ENCODE measurements at regions not wholly inside any gene's neighbourhood (a gene's known extent, or its start where the extent isn't known, plus 50 kb on each side); places are given as distances from the start of the nearest gene placed in this dataset.

- H3K9me3 Mint-ChIP-seq: no peaks in the 10 kb centered on the region
Observed at GRCh38 chr3:174440253-174440701, 418.9 kb upstream of the NAALADL2 start.

GRCh38 chr3:174440741-174441587 is 418.2 kb upstream of the NAALADL2 start:
- Mint-ChIP-seq H3K4me1 (ENCODE audit: low read depth) (peaks cover 30% of the 10 kb centered on the region), H3K9me3 (no peaks in the 10 kb centered on the region), H3K4me3 (no peak overlapping the region; the same call in 1 of the 2 replicates), H3K27me3 (ENCODE audit: insufficient read depth) (peaks cover 4% of the 10 kb centered on the region), H3K36me3 (ENCODE audit: low read depth) (no peaks in the 10 kb centered on the region; the same call in 1 of the 2 replicates), H3K27ac (peak overlapping the region; percentile 100)
- TF ChIP-seq CTCF (IDR thresholded peaks at IDR 0.05): peak; percentile 53
- DNase-seq: peak; percentile 91

More at GRCh38 chr3:174440253-174440701, 418.9 kb upstream of the NAALADL2 start:
- TF ChIP-seq CTCF (IDR thresholded peaks at IDR 0.05): no peak
- H3K27ac Mint-ChIP-seq: peak overlapping the region; percentile 100
- no peak for DNase-seq
- H3K4me3 Mint-ChIP-seq: no peak overlapping the region; the same call in 1 of the 2 replicates
- peaks cover 30% of the 10 kb centered on the region for H3K4me1 Mint-ChIP-seq (ENCODE audit: low read depth)
- peaks cover 4% of the 10 kb centered on the region for H3K27me3 Mint-ChIP-seq (ENCODE audit: insufficient read depth)
- no peaks in the 10 kb centered on the region; the same call in 1 of the 2 replicates for H3K36me3 Mint-ChIP-seq (ENCODE audit: low read depth)

GRCh38 chr3:174441588-174442301 is 417.4 kb upstream of the NAALADL2 start:
- Mint-ChIP-seq H3K4me1 (ENCODE audit: low read depth) (peaks cover 31% of the 10 kb centered on the region), H3K27ac (no peak overlapping the region), H3K4me3 (no peak overlapping the region), H3K27me3 (ENCODE audit: insufficient read depth) (peaks cover 2% of the 10 kb centered on the region; the same call in 1 of the 2 replicates), H3K9me3 (no peaks in the 10 kb centered on the region), H3K36me3 (ENCODE audit: low read depth) (peaks cover 5% of the 10 kb centered on the region; the same call in 1 of the 2 replicates)
- TF ChIP-seq CTCF (IDR thresholded peaks at IDR 0.05): no peak
- DNase-seq: no peak

GRCh38 chr3:174442302-174442682 is 416.8 kb upstream of the NAALADL2 start:
- TF ChIP-seq CTCF (IDR thresholded peaks at IDR 0.05): no peak
- Mint-ChIP-seq H3K4me3 (no peak overlapping the region), H3K4me1 (ENCODE audit: low read depth) (peaks cover 30% of the 10 kb centered on the region), H3K27me3 (ENCODE audit: insufficient read depth) (peaks cover 2% of the 10 kb centered on the region; the same call in 1 of the 2 replicates), H3K36me3 (ENCODE audit: low read depth) (peaks cover 6% of the 10 kb centered on the region; the same call in 1 of the 2 replicates), H3K27ac (no peak overlapping the region), H3K9me3 (no peaks in the 10 kb centered on the region)
- no peak for DNase-seq

GRCh38 chr3:174444391-174444790 is 414.7 kb upstream of the NAALADL2 start:
- Mint-ChIP-seq H3K9me3 (peaks cover 5% of the 10 kb centered on the region; the same call in 1 of the 2 replicates), H3K36me3 (ENCODE audit: low read depth) (peaks cover 21% of the 10 kb centered on the region), H3K27me3 (ENCODE audit: insufficient read depth) (peaks cover 2% of the 10 kb centered on the region; the same call in 1 of the 2 replicates), H3K4me3 (no peak overlapping the region), H3K27ac (no peak overlapping the region), H3K4me1 (ENCODE audit: low read depth) (peaks cover 18% of the 10 kb centered on the region)
- no peak for TF ChIP-seq CTCF (IDR thresholded peaks at IDR 0.05)
- no peak for DNase-seq
